GM12878 (cell line): ENCODE measurements at regions not wholly inside any gene's neighbourhood (a gene's known extent, or its start where the extent isn't known, plus 50 kb on each side); places are given as distances from the start of the nearest gene placed in this dataset.

Experiments
- CBX5 ChIP-seq: sonication (generic); IDR thresholded peaks from 2 replicates; pipeline ENCODE4 v1.6.1; 2016; ENCODE audit warnings: low read depth, moderate library complexity, mild to moderate bottlenecking, inconsistent platforms
- EED ChIP-seq: sonication (generic); IDR thresholded peaks from 2 replicates; pipeline ENCODE4 v1.6.1; 2016; ENCODE audit warnings: antibody characterized with exemption, low read depth
- HDAC2 ChIP-seq: fragments of 200-600 bp; sonication (generic); IDR thresholded peaks from 2 replicates; pipeline ENCODE4 v1.6.1; 2017
- JUND ChIP-seq: IDR thresholded peaks from 2 replicates; pipeline ENCODE4 v1.6.1; 2012; ENCODE audit warnings: low read depth, mild to moderate bottlenecking, low read length, improper control_type of control experiment, moderate library complexity
- NFIC ChIP-seq: IDR thresholded peaks from 2 replicates; pipeline ENCODE4 v1.6.1; 2012; ENCODE audit warnings: low read depth, mild to moderate bottlenecking, inconsistent platforms, low read length, moderate library complexity
- PAX5 ChIP-seq: IDR thresholded peaks from 2 replicates; pipeline ENCODE4 v1.6.1; 2011; ENCODE audit warnings: low read depth, low read length, borderline replicate concordance
- YBX1 ChIP-seq: fragments of 450-650 bp; IDR thresholded peaks from 2 replicates; pipeline ENCODE4 v1.6.1; 2016; ENCODE audit warnings: antibody characterized with exemption
- ZNF384 ChIP-seq: IDR thresholded peaks from 2 replicates; pipeline ENCODE4 v1.6.1; 2012; ENCODE audit warnings: low read depth, mild to moderate bottlenecking, low read length, improper control_type of control experiment, borderline replicate concordance
- TF ChIP-seq, protein P1 (sequence below): fragments of 150-350 bp; IDR thresholded peaks from 2 replicates; pipeline ENCODE4 v1.6.1; 2016; ENCODE audit warnings: low read depth, low read length
- TF ChIP-seq, protein P2 (sequence below): IDR thresholded peaks from 2 replicates; pipeline ENCODE4 v1.6.1; 2011; ENCODE audit warnings: low read depth, mild to moderate bottlenecking, low read length, moderate library complexity, borderline replicate concordance; ENCODE audit errors: extremely low read depth
- TF ChIP-seq, protein P3 (sequence below): fragments of 450-650 bp; formaldehyde crosslinking; IDR thresholded peaks from 2 replicates; pipeline ENCODE4 v1.4.0; 2022; ENCODE audit warnings: mild to moderate bottlenecking, moderate library complexity

DNA sequence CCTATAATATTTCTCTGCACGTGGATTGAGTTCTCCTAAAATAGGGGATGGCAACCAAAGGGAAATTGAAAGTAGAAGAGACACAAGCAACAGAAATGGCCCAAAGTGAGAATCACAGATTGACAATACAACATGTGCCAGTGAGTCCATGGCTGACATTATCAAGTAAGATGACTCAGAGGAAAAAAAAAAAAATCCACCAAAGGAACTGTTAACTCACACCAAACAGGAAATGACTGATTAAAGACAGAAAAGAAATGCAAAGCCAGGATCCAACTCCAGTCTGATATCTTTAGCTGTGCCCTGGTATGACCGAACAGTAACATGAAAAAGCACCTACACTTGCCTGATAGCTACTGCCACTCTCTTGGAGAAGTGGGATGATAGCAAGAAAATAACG is 485.0 kb downstream of the PRKD1 start (continued):
- TF ChIP-seq, protein P1, sequence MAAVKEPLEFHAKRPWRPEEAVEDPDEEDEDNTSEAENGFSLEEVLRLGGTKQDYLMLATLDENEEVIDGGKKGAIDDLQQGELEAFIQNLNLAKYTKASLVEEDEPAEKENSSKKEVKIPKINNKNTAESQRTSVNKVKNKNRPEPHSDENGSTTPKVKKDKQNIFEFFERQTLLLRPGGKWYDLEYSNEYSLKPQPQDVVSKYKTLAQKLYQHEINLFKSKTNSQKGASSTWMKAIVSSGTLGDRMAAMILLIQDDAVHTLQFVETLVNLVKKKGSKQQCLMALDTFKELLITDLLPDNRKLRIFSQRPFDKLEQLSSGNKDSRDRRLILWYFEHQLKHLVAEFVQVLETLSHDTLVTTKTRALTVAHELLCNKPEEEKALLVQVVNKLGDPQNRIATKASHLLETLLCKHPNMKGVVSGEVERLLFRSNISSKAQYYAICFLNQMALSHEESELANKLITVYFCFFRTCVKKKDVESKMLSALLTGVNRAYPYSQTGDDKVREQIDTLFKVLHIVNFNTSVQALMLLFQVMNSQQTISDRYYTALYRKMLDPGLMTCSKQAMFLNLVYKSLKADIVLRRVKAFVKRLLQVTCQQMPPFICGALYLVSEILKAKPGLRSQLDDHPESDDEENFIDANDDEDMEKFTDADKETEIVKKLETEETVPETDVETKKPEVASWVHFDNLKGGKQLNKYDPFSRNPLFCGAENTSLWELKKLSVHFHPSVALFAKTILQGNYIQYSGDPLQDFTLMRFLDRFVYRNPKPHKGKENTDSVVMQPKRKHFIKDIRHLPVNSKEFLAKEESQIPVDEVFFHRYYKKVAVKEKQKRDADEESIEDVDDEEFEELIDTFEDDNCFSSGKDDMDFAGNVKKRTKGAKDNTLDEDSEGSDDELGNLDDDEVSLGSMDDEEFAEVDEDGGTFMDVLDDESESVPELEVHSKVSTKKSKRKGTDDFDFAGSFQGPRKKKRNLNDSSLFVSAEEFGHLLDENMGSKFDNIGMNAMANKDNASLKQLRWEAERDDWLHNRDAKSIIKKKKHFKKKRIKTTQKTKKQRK: no peak
- no peak for TF ChIP-seq ZNF384
- TF ChIP-seq EED: no peak
- TF ChIP-seq YBX1: no peak
- no peak for TF ChIP-seq JUND
- TF ChIP-seq, protein P2, sequence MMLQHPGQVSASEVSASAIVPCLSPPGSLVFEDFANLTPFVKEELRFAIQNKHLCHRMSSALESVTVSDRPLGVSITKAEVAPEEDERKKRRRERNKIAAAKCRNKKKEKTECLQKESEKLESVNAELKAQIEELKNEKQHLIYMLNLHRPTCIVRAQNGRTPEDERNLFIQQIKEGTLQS: no peak
- TF ChIP-seq HDAC2: no peak
- no peak for TF ChIP-seq CBX5
- no peak for TF ChIP-seq PAX5
- TF ChIP-seq NFIC: no peak
- TF ChIP-seq, protein P3, sequence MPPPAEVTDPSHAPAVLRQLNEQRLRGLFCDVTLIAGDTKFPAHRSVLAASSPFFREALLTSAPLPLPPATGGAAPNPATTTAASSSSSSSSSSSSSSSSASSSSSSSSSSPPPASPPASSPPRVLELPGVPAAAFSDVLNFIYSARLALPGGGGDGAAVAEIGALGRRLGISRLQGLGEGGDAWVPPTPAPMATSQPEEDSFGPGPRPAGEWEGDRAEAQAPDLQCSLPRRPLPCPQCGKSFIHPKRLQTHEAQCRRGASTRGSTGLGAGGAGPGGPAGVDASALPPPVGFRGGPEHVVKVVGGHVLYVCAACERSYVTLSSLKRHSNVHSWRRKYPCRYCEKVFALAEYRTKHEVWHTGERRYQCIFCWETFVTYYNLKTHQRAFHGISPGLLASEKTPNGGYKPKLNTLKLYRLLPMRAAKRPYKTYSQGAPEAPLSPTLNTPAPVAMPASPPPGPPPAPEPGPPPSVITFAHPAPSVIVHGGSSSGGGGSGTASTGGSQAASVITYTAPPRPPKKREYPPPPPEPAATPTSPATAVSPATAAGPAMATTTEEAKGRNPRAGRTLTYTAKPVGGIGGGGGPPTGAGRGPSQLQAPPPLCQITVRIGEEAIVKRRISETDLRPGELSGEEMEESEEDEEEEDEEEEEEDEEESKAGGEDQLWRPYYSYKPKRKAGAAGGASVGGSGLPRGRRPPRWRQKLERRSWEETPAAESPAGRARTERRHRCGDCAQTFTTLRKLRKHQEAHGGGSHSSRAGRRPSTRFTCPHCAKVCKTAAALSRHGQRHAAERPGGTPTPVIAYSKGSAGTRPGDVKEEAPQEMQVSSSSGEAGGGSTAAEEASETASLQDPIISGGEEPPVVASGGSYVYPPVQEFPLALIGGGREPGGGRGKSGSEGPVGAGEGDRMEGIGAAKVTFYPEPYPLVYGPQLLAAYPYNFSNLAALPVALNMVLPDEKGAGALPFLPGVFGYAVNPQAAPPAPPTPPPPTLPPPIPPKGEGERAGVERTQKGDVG (CRISPR knock-in tag): no peak
